GM06990 (cell line): ENCODE measurements at regions not wholly inside any gene's neighbourhood (a gene's known extent, or its start where the extent isn't known, plus 50 kb on each side); places are given as distances from the start of the nearest gene placed in this dataset.

Source experiments
- DNase-seq: peaks from one replicate; pipeline ENCODE4 v3.0.0-alpha.2; 2011; ENCODE audit not compliant: insufficient read length; ENCODE audit errors: extremely low read depth
- H3K27me3 ChIP-seq: replicated peaks from 2 replicates; pipeline ENCODE4 v1.6.0; 2011; ENCODE audit warnings: low read length; ENCODE audit not compliant: control insufficient read depth, insufficient read depth
- H3K36me3 ChIP-seq: 2 replicates; pipeline ENCODE4 v1.5.1; 2011; ENCODE audit warnings: low read length; ENCODE audit not compliant: control insufficient read depth, insufficient read depth
- H3K4me3 ChIP-seq: replicated peaks from 2 replicates; pipeline ENCODE4 v1.5.1; 2011; ENCODE audit warnings: low read depth, mild to moderate bottlenecking, control low read depth, low read length
- TF ChIP-seq, protein P1 (sequence below): IDR thresholded peaks from 2 replicates; pipeline ENCODE4 v1.5.1; 2011; ENCODE audit warnings: low read length, control low read depth, mild to moderate bottlenecking, inconsistent platforms; ENCODE audit not compliant: insufficient read depth, poor library complexity, severe bottlenecking

DNA sequence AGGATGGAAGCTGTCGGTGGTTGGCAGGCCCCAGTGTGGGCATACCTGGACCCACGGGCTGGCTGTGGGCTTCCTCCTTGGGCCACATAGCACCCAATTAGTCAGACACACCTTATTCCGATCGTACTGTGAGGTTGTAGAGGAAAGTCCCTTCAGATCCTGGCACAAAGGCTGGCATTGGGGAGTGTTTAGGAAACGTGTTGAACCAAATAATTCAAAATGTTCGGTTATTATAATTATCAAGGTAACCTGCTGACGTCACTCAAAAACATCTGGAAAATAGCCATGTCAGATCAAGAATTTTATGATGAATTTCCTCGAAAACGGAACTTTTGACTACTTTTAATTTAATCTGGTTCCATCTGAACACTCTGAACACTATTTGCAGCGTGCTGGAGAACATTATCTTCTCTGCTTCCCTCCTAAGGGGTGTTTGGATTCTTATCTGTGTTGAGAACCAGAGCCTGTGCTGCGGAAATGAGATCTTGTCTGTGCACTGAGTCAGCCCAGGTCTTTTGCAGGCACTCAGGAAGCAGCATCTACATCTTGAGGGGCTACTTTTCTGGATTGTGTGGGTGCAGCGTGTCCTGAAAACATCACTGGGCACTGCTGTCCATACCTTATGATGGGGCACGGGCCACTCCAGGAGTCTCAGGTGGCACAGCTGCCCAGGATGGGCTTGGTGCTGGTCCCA, 100.3 kb downstream of the SLC25A47 start:
- TF ChIP-seq, protein P1, sequence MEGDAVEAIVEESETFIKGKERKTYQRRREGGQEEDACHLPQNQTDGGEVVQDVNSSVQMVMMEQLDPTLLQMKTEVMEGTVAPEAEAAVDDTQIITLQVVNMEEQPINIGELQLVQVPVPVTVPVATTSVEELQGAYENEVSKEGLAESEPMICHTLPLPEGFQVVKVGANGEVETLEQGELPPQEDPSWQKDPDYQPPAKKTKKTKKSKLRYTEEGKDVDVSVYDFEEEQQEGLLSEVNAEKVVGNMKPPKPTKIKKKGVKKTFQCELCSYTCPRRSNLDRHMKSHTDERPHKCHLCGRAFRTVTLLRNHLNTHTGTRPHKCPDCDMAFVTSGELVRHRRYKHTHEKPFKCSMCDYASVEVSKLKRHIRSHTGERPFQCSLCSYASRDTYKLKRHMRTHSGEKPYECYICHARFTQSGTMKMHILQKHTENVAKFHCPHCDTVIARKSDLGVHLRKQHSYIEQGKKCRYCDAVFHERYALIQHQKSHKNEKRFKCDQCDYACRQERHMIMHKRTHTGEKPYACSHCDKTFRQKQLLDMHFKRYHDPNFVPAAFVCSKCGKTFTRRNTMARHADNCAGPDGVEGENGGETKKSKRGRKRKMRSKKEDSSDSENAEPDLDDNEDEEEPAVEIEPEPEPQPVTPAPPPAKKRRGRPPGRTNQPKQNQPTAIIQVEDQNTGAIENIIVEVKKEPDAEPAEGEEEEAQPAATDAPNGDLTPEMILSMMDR = no peak
- H3K36me3 ChIP-seq = no peaks in the 10 kb centered on the region
- H3K27me3 ChIP-seq = no peaks in the 10 kb centered on the region
- H3K4me3 ChIP-seq = no peak overlapping the region
- DNase-seq = no peak

- TF ChIP-seq, protein P1 = no peak
- Histone ChIP-seq H3K27me3 (no peaks in the 10 kb centered on the region), H3K4me3 (no peak overlapping the region), H3K36me3 (no peaks in the 10 kb centered on the region)
- no peak for DNase-seq
Measured at GRCh38 chr14:100424504-100425428, 101.6 kb downstream of the SLC25A47 start.

GRCh38 chr14:100425429-100425827, 102.3 kb downstream of the SLC25A47 start:
- no peak for DNase-seq
- no peaks in the 10 kb centered on the region for H3K27me3 ChIP-seq
- no peak overlapping the region for H3K4me3 ChIP-seq
- TF ChIP-seq, protein P1 = no peak
- no peaks in the 10 kb centered on the region for H3K36me3 ChIP-seq

GRCh38 chr14:100426314-100426713, 103.2 kb downstream of the SLC25A47 start:
- no peak for DNase-seq
- no peaks in the 10 kb centered on the region for H3K27me3 ChIP-seq
- H3K36me3 ChIP-seq = no peaks in the 10 kb centered on the region
- no peak overlapping the region for H3K4me3 ChIP-seq
- TF ChIP-seq, protein P1 = no peak

DNA sequence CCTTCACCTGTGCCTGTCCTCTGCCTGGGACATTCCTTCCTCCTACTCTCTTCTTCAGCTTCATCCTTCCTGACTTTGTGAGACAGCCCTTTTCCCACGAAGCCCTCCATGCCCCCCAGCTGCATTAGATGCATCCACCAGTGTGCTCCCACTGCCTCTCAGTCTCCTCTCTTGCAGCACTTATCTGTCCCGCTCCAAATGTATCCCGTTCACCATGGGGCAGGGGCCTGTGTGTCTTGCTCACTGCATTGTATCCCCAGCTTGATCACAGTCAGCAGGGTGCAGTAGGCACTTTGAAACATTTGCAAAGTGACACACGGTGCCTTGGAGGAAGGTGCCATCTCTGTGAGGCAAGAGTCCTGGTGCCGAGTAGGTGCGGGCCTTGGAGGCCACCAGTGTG, 104.0 kb downstream of the SLC25A47 start:
- DNase-seq = no peak
- no peaks in the 10 kb centered on the region for H3K27me3 ChIP-seq
- H3K36me3 ChIP-seq = no peaks in the 10 kb centered on the region
- H3K4me3 ChIP-seq = no peak overlapping the region
- TF ChIP-seq, protein P1 = no peak
